Astrocyte (in vitro differentiated cells and primary cell): ENCODE measurements at regions not wholly inside any gene's neighbourhood (a gene's known extent, or its start where the extent isn't known, plus 50 kb on each side); places are given as distances from the start of the nearest gene placed in this dataset.

Experiments used
- DNase-seq: peaks from one replicate; pipeline ENCODE4 v3.0.0-alpha.2; 2010; ENCODE audit warnings: low read depth
- FAIRE-seq: peaks from 2 replicates; lab custom pipeline; 2011; peaks lifted over from hg19 to GRCh38; lab: Jason Lieb, UNC
- H2AFZ ChIP-seq: 2 replicates; pipeline ENCODE4 v1.6.0; 2012; ENCODE audit warnings: low read depth, low read length, inconsistent platforms
- H3K27ac ChIP-seq: 2 replicates; pipeline ENCODE4 v1.5.1; 2011; ENCODE audit warnings: low read depth, low read length, inconsistent platforms
- H3K27me3 ChIP-seq: 2 replicates; pipeline ENCODE4 v1.6.0; 2011; ENCODE audit warnings: low read length, inconsistent platforms; ENCODE audit not compliant: insufficient read depth
- H3K36me3 ChIP-seq: 2 replicates; pipeline ENCODE4 v1.5.1; 2011; ENCODE audit warnings: low read length, inconsistent platforms; ENCODE audit not compliant: insufficient read depth
- H3K4me1 ChIP-seq: 2 replicates; pipeline ENCODE4 v1.5.1; 2011; ENCODE audit warnings: low read length, inconsistent platforms; ENCODE audit not compliant: insufficient read depth
- H3K4me2 ChIP-seq: 2 replicates; pipeline ENCODE4 v1.6.0; 2012; ENCODE audit warnings: low read length, inconsistent platforms
- H3K4me3 ChIP-seq: 2 replicates; pipeline ENCODE4 v1.5.1; 2011; ENCODE audit warnings: low read depth, mild to moderate bottlenecking, low read length, inconsistent platforms; ENCODE audit not compliant: insufficient read depth
- H3K79me2 ChIP-seq: 2 replicates; pipeline ENCODE4 v1.6.0; 2012; ENCODE audit warnings: mild to moderate bottlenecking, low read length, inconsistent platforms; ENCODE audit not compliant: insufficient read depth
- H3K9ac ChIP-seq: 2 replicates; pipeline ENCODE4 v1.6.0; 2012; ENCODE audit warnings: mild to moderate bottlenecking, low read length, inconsistent platforms
- H3K9me3 ChIP-seq: 2 replicates; pipeline ENCODE4 v1.5.1; 2012; ENCODE audit warnings: low read depth, mild to moderate bottlenecking, low read length, inconsistent platforms; ENCODE audit not compliant: insufficient read depth
- H4K20me1 ChIP-seq: 2 replicates; pipeline ENCODE4 v1.6.0; 2012; ENCODE audit warnings: low read length, inconsistent platforms; ENCODE audit not compliant: insufficient read depth
- H3K27ac Mint-ChIP-seq: one replicate; pipeline ENCODE4 v1.8.0; 2021; ENCODE audit warnings: mild to moderate bottlenecking, mixed read lengths; ENCODE audit not compliant: unreplicated experiment
- H3K27me3 Mint-ChIP-seq: one replicate; pipeline ENCODE4 v1.8.0; 2021; ENCODE audit warnings: low read depth, mixed read lengths; ENCODE audit not compliant: unreplicated experiment
- H3K36me3 Mint-ChIP-seq: one replicate; pipeline ENCODE4 v1.8.0; 2021; ENCODE audit warnings: low read depth, mixed read lengths; ENCODE audit not compliant: unreplicated experiment
- H3K4me1 Mint-ChIP-seq: one replicate; pipeline ENCODE4 v1.8.0; 2021; ENCODE audit warnings: low read depth, mixed read lengths; ENCODE audit not compliant: unreplicated experiment
- H3K4me3 Mint-ChIP-seq: one replicate; pipeline ENCODE4 v1.8.0; 2021; ENCODE audit warnings: mild to moderate bottlenecking, moderate library complexity, mixed read lengths; ENCODE audit not compliant: unreplicated experiment
- H3K9me3 Mint-ChIP-seq: one replicate; pipeline ENCODE4 v1.8.0; 2021; ENCODE audit warnings: mild to moderate bottlenecking, mixed read lengths; ENCODE audit not compliant: unreplicated experiment
- EZH2 ChIP-seq: IDR thresholded peaks from 2 replicates; pipeline ENCODE4 v1.6.1; 2012; ENCODE audit warnings: mild to moderate bottlenecking, low read length, inconsistent platforms; ENCODE audit not compliant: insufficient read depth
- TF ChIP-seq, protein P1 (sequence below): IDR thresholded peaks from 2 replicates; pipeline ENCODE4 v1.5.1; 2011; ENCODE audit warnings: low read depth, mild to moderate bottlenecking, inconsistent platforms, low read length, moderate library complexity; ENCODE audit not compliant: insufficient read depth

DNA sequence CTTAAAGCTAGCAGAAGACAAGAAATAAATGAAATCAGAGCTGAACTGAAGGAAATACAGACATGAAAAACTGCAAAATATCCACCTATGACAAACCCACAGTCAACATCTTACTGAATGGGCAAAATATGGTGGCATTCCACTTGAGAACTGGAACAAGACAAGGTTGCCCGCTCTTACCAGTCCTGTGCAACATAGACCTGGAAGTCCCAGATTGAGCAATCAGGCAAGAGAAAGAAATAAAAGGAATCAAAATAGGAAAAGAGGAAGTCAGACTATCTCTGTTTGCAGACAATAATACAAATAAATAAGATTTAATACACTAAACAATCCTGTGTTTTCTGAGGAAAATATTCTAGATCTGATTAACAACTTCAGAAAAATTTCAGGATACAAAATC, 570.5 kb upstream of the SEMA3D start:
- no peak for TF ChIP-seq EZH2
- TF ChIP-seq, protein P1, sequence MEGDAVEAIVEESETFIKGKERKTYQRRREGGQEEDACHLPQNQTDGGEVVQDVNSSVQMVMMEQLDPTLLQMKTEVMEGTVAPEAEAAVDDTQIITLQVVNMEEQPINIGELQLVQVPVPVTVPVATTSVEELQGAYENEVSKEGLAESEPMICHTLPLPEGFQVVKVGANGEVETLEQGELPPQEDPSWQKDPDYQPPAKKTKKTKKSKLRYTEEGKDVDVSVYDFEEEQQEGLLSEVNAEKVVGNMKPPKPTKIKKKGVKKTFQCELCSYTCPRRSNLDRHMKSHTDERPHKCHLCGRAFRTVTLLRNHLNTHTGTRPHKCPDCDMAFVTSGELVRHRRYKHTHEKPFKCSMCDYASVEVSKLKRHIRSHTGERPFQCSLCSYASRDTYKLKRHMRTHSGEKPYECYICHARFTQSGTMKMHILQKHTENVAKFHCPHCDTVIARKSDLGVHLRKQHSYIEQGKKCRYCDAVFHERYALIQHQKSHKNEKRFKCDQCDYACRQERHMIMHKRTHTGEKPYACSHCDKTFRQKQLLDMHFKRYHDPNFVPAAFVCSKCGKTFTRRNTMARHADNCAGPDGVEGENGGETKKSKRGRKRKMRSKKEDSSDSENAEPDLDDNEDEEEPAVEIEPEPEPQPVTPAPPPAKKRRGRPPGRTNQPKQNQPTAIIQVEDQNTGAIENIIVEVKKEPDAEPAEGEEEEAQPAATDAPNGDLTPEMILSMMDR = no peak
- Histone ChIP-seq H4K20me1 (no peaks in the 10 kb centered on the region), H3K9me3 (no peaks in the 10 kb centered on the region), H2AFZ (no peak overlapping the region), H3K79me2 (no peaks in the 10 kb centered on the region), H3K27me3 (no peaks in the 10 kb centered on the region), H3K4me1 (no peaks in the 10 kb centered on the region), H3K4me3 (no peak overlapping the region), H3K4me2 (no peak overlapping the region), H3K27ac (no peak overlapping the region), H3K9ac (no peak overlapping the region), H3K36me3 (no peaks in the 10 kb centered on the region)
- no peak overlapping the region for H3K4me3 Mint-ChIP-seq
- H3K4me1 Mint-ChIP-seq = no peaks in the 10 kb centered on the region
- H3K27me3 Mint-ChIP-seq = no peaks in the 10 kb centered on the region
- no peak for DNase-seq
- H3K9me3 Mint-ChIP-seq = peaks cover 5% of the 10 kb centered on the region
- no peak for FAIRE-seq
- H3K27ac Mint-ChIP-seq = no peak overlapping the region
- no peaks in the 10 kb centered on the region for H3K36me3 Mint-ChIP-seq

DNA sequence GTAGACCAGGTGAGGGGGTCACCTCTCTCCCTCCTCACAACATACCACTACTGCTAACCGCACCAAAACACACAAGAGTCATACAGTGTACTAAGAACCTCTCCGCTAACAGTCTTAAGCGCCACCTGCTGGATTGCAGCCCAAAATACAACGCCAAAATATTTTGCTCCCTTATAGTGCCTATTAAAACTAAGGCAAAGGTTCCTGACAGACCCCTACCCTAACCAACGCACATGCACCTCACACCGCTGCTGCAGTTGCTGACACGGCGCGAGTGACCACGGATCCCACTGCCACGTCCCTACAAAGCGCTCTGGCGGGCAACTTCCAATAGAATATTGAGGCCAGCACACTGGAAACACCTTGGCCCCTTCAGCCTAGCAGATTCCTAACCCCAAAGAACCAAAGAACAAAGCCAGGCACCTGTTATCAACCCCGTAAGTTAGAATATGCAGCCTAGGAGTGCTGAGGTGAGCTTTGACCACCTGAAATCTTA, 563.6 kb upstream of the SEMA3D start:
- H2AFZ ChIP-seq = peak overlapping the region; percentile 18
- Mint-ChIP-seq H3K27me3 (peaks cover 5% of the 10 kb centered on the region), H3K9me3 (peaks cover 6% of the 10 kb centered on the region), H3K27ac (no peak overlapping the region), H3K4me3 (no peak overlapping the region), H3K4me1 (peaks cover 3% of the 10 kb centered on the region), H3K36me3 (no peaks in the 10 kb centered on the region)
- H3K27ac ChIP-seq = no peak overlapping the region
- no peak for TF ChIP-seq EZH2
- TF ChIP-seq, protein P1 = peak; percentile 81
- no peak for FAIRE-seq
- peaks cover 2% of the 10 kb centered on the region for H3K9me3 ChIP-seq
- no peak overlapping the region for H3K4me2 ChIP-seq
- no peaks in the 10 kb centered on the region for H3K36me3 ChIP-seq
- no peaks in the 10 kb centered on the region for H4K20me1 ChIP-seq
- H3K4me1 ChIP-seq = no peaks in the 10 kb centered on the region
- DNase-seq = peak; percentile 22
- H3K4me3 ChIP-seq = no peak overlapping the region
- H3K79me2 ChIP-seq = no peaks in the 10 kb centered on the region
- H3K27me3 ChIP-seq = peaks cover 5% of the 10 kb centered on the region
- H3K9ac ChIP-seq = no peak overlapping the region

DNA sequence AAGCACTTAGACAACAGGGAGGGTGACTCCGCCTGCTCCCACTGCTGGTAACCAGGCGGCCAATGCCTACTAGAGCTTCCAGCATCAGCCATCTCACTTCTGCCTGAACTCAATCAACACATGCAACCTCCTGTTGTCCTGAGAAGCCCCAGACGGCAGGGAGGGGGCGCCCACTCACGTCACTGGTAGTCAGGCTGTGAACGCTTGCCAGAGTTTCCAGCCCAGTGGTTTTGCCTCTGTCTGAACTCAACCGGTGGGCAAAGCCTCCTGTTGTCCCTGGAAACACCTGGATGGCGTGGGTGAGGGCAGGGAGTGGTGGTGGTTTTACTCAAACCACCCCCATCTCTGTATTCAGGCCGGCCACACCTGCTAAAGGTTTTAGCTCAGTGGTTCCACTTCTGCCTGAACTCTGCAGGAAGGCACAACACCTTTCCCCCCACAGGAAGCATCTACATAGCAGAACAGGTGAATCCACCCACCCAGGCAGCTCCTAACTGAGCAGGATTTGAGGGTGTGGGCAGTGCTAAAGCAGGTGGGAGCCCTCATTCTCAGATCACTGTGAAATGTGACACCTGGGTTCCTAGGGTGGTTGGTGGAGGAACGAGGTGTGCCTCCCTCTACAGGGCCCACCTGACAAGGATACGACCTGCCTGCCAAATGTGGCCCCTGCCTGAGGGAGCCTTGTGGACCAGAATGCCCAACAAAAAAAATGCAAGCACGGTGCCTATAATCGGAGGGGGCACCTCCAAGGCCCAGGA, 563.0 kb upstream of the SEMA3D start:
- no peaks in the 10 kb centered on the region for H3K4me1 ChIP-seq
- H3K9me3 Mint-ChIP-seq = peaks cover 4% of the 10 kb centered on the region
- no peak overlapping the region for H3K4me2 ChIP-seq
- H3K27ac ChIP-seq = no peak overlapping the region
- no peaks in the 10 kb centered on the region for H4K20me1 ChIP-seq
- H3K27me3 Mint-ChIP-seq = peaks cover 5% of the 10 kb centered on the region
- no peaks in the 10 kb centered on the region for H3K79me2 ChIP-seq
- no peak for FAIRE-seq
- H3K36me3 Mint-ChIP-seq = no peaks in the 10 kb centered on the region
- TF ChIP-seq EZH2 = no peak
- TF ChIP-seq, protein P1 = no peak
- H3K4me3 Mint-ChIP-seq = no peak overlapping the region
- H3K9ac ChIP-seq = no peak overlapping the region
- H3K36me3 ChIP-seq = no peaks in the 10 kb centered on the region
- H3K4me1 Mint-ChIP-seq = peaks cover 3% of the 10 kb centered on the region
- no peak overlapping the region for H3K4me3 ChIP-seq
- no peak for DNase-seq
- peaks cover 5% of the 10 kb centered on the region for H3K27me3 ChIP-seq
- H3K27ac Mint-ChIP-seq = no peak overlapping the region
- no peak overlapping the region for H2AFZ ChIP-seq
- peaks cover 5% of the 10 kb centered on the region for H3K9me3 ChIP-seq
